ENCODE measurements at regions not wholly inside any gene's neighbourhood (a gene's known extent, or its start where the extent isn't known, plus 50 kb on each side); places are given as distances from the start of the nearest gene placed in this dataset.

DNA sequence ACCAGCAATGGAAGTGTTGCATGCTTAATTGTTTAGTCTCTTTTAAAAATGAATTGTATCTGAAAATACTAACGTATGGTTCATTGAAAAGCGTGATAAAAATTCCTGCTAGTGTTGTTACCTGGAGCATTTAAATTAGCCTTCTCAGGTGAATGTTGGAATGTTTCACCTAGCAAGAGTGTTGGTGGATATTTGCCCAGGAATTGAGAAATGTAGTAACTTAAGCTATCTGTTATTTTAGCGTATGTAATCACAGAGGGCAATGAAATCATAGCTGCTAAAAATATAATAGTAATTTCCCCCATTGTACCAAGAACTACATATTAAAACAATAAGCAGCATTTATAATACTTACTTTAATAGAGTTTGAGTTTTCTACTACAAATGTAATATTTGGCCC, 166.1 kb upstream of the KIAA1217 start:
- no peak overlapping the region for H3K4me3 Mint-ChIP-seq (ENCODE audit: low read depth)
- H3K4me1 Mint-ChIP-seq (ENCODE audit: low read depth), result no peaks in the 10 kb centered on the region
- H3K27me3 Mint-ChIP-seq (ENCODE audit: low read depth), result no peaks in the 10 kb centered on the region
- no peaks in the 10 kb centered on the region for H3K36me3 Mint-ChIP-seq (ENCODE audit: low read depth)
- H3K9me3 Mint-ChIP-seq, result no peaks in the 10 kb centered on the region
- no peak overlapping the region for H3K27ac Mint-ChIP-seq
- intact Hi-C loops (cut with micrococcal nuclease), result no loop called here
- no peak for DNase-seq (ENCODE audit: low spot score)

DNA sequence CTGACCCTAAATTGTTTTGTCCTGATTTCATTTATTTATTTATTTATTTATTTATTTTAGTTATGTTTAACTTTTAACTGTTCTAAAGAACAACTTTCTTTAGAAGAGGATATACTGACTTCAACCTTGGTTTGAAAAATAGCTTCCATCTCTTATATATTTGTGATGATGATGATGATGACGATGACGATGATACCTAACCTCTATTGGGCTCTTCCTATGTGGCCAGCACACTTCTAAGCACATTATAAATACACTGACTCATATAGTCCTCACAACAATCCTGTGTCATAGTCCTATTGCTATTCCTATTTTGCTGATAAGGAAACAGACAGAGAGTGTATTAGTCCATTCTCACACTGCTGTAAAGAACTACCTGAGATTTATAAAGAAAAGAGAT, 162.9 kb upstream of the KIAA1217 start:
- H3K4me3 Mint-ChIP-seq (ENCODE audit: low read depth), result no peak overlapping the region
- H3K36me3 Mint-ChIP-seq (ENCODE audit: low read depth), result no peaks in the 10 kb centered on the region
- H3K27me3 Mint-ChIP-seq (ENCODE audit: low read depth), result no peaks in the 10 kb centered on the region
- no peak for DNase-seq (ENCODE audit: low spot score)
- intact Hi-C loops (cut with micrococcal nuclease), result no loop called here
- no peak overlapping the region for H3K27ac Mint-ChIP-seq
- H3K9me3 Mint-ChIP-seq, result no peaks in the 10 kb centered on the region
- H3K4me1 Mint-ChIP-seq (ENCODE audit: low read depth), result no peaks in the 10 kb centered on the region

DNA sequence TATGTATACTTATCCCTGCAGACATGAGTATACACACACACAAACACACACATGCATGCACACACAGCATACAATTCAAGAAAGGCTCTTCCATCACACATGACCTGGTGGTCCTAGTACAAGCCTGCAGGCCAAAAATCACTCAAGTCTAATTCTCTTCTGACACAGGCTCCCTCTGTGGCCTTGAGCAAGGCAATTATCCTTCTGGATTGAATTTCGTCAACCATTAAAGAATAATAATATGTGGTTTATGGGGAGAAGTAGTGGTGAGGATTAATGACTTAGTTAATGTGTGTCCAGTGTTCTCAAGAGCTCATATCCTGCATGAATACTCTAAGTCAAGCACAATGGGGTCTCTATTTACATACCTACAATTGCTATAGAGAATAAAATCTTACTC, 161.8 kb upstream of the KIAA1217 start:
- H3K27me3 Mint-ChIP-seq (ENCODE audit: low read depth), result no peaks in the 10 kb centered on the region
- intact Hi-C loops (cut with micrococcal nuclease), result no loop called here
- no peaks in the 10 kb centered on the region for H3K9me3 Mint-ChIP-seq
- DNase-seq (ENCODE audit: low spot score), result no peak
- no peaks in the 10 kb centered on the region for H3K36me3 Mint-ChIP-seq (ENCODE audit: low read depth)
- H3K27ac Mint-ChIP-seq, result no peak overlapping the region
- no peaks in the 10 kb centered on the region for H3K4me1 Mint-ChIP-seq (ENCODE audit: low read depth)
- no peak overlapping the region for H3K4me3 Mint-ChIP-seq (ENCODE audit: low read depth)

DNA sequence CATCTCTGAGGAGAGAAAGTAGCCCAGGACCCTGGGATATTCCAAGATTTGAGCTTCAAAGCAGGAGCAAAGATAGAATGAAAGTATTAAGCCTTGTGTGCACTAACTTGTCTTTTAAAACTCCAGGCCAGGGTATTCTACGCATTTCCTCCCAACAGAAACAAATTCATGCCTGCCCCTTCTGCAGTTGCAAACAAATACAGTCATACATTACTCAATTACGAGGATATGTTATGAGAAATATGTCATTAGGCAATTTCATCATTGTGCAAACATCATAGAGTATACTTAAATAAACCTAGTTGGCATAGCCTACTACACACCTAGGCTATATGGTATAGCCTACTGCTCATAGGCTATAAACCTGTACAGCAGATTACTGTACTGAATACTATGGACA, 154.5 kb upstream of the KIAA1217 start:
- H3K4me3 Mint-ChIP-seq (ENCODE audit: low read depth), result no peak overlapping the region
- no peaks in the 10 kb centered on the region for H3K27me3 Mint-ChIP-seq (ENCODE audit: low read depth)
- H3K27ac Mint-ChIP-seq, result no peak overlapping the region
- H3K4me1 Mint-ChIP-seq (ENCODE audit: low read depth), result no peaks in the 10 kb centered on the region
- H3K36me3 Mint-ChIP-seq (ENCODE audit: low read depth), result no peaks in the 10 kb centered on the region
- H3K9me3 Mint-ChIP-seq, result no peaks in the 10 kb centered on the region
- intact Hi-C loops (cut with micrococcal nuclease), result no loop called here
- no peak for DNase-seq (ENCODE audit: low spot score)

DNA sequence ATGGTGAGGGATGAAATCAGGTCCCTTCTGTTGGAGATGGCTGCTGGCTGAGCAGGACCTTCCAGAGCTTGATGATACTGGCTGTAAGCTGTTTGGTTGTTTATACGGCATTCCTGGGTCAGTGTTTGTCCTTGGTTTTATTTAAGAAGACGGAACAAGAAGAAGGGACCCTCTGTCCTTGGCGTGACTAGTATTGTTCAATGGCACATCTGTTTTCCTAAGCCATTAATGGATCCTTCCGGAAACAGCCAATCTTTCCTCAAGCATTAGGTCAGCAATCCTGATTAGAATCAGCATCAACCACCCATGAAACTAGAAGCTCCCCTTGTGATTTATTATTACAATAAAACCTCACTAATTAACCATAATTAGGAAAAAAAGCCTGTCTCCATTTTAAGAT, 128.7 kb upstream of the KIAA1217 start:
- H3K27me3 Mint-ChIP-seq (ENCODE audit: low read depth), result no peaks in the 10 kb centered on the region
- no peak for DNase-seq (ENCODE audit: low spot score)
- no peaks in the 10 kb centered on the region for H3K9me3 Mint-ChIP-seq
- H3K27ac Mint-ChIP-seq, result no peak overlapping the region
- H3K4me1 Mint-ChIP-seq (ENCODE audit: low read depth), result no peaks in the 10 kb centered on the region
- no peak overlapping the region for H3K4me3 Mint-ChIP-seq (ENCODE audit: low read depth)
- intact Hi-C loops (cut with micrococcal nuclease), result no loop called here
- H3K36me3 Mint-ChIP-seq (ENCODE audit: low read depth), result no peaks in the 10 kb centered on the region

DNA sequence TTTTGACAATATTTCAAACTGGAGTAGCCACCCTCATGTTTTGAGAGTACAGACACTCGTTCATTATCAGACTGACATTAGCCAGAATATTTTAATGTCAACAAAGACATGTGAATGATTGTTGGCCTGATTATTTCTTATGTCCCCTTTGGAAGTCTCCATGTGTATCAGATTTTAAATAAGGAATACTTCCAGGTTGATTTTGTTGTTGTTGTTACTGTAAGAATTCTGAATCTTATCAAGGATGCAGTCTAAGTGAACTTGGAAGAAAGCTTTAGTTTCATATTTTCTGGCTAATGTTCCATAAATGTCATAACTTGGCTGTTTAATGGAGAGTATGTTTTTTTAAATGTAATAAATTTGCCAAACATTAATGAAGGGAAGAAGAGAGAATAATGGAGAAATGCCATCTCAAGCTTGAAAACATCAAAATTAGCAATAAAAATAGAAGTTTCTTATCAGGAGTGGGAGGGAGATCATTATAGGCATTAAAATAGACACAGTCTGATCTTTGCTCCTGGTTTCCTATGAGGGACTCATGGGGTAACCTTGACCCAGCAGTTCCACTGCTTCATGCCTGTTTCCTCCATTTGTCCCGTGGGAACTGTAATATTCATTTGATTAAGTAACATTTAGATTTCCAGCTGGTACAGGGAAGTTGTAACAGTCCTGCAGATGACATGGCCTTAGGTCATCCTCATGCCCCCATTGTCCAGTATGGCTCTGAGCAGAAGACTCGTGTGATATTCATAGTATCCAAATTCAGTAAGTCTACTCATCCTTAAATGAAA, 122.4 kb upstream of the KIAA1217 start:
- Mint-ChIP-seq H3K4me3 (ENCODE audit: low read depth) (no peak overlapping the region), H3K27ac (no peak overlapping the region), H3K36me3 (ENCODE audit: low read depth) (no peaks in the 10 kb centered on the region), H3K4me1 (ENCODE audit: low read depth) (no peaks in the 10 kb centered on the region), H3K27me3 (ENCODE audit: low read depth) (no peaks in the 10 kb centered on the region), H3K9me3 (peaks cover 7% of the 10 kb centered on the region)
- DNase-seq (ENCODE audit: low spot score), result no peak
- intact Hi-C loops (cut with micrococcal nuclease), result no loop called here

DNA sequence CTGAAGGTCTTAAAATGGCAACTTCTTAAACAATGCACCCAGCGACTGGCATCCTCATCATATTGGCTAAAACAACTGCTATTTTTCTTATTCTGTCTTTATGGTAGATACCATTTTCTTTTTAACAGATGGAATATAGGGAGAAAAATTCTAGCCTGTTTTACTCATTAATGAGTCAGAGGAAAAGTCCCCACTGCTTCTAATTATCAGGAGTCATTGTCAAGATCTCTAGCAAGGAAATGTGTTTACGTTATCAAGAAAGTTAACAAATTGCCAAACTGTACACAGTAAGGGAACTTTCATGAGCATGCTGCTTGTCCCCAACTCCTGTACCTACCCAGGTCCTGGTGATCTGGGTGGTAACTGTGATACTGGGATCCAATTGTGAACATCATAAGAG, 117.7 kb upstream of the KIAA1217 start:
- DNase-seq (ENCODE audit: low spot score), result no peak
- Mint-ChIP-seq H3K4me1 (ENCODE audit: low read depth) (no peaks in the 10 kb centered on the region), H3K27ac (no peak overlapping the region), H3K36me3 (ENCODE audit: low read depth) (no peaks in the 10 kb centered on the region), H3K27me3 (ENCODE audit: low read depth) (no peaks in the 10 kb centered on the region), H3K9me3 (peaks cover 17% of the 10 kb centered on the region), H3K4me3 (ENCODE audit: low read depth) (no peak overlapping the region)
- intact Hi-C loops (cut with micrococcal nuclease), result no loop called here

DNA sequence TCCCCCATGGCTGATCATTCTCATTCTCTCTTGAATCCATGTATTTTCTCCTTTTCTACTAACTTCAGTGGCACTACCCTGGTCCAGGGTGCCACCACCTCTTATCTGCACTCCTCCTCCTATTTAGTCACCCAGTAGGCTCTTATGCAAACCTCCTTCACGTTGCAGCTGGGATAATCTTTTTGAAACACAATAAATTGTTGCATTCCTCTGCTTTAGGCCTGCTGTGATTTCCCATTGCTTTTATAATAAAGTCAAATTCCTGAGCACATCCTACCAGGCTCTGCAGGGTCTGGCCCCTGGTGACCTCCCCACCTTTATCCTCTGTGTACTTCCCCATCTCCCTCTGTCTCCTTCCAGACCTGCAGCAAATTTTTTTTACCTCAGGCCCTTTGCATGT, 112.7 kb upstream of the KIAA1217 start:
- Mint-ChIP-seq H3K27me3 (ENCODE audit: low read depth) (no peaks in the 10 kb centered on the region), H3K4me3 (ENCODE audit: low read depth) (no peak overlapping the region), H3K9me3 (peaks cover 10% of the 10 kb centered on the region), H3K27ac (no peak overlapping the region), H3K4me1 (ENCODE audit: low read depth) (no peaks in the 10 kb centered on the region), H3K36me3 (ENCODE audit: low read depth) (no peaks in the 10 kb centered on the region)
- intact Hi-C loops (cut with micrococcal nuclease), result no loop called here
- no peak for DNase-seq (ENCODE audit: low spot score)

DNA sequence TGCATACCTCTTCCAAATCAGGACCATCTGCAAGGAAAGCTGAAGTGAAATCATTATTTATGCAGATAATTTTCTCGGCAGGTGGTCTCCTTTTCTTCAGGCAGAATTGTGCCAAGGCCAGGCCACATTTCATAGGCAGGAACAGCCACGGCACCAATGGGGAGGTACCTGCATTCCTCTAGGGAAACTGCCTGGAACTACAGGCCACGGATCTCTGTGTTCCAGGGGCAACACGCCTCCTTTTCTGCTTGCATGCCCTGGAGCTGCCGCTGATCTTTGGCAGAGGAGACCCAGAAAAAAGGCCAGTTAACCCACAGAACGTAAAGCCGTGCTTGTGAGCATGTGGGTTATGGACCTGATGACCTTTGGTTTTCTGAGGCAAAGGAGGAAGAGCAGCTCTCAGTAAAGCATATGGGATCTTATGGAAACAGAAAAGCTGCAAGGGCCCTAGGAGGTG, 111.2 kb upstream of the KIAA1217 start:
- no peak for DNase-seq (ENCODE audit: low spot score)
- Mint-ChIP-seq H3K36me3 (ENCODE audit: low read depth) (no peaks in the 10 kb centered on the region), H3K4me3 (ENCODE audit: low read depth) (no peak overlapping the region), H3K4me1 (ENCODE audit: low read depth) (no peaks in the 10 kb centered on the region), H3K27me3 (ENCODE audit: low read depth) (no peaks in the 10 kb centered on the region), H3K9me3 (peaks cover 6% of the 10 kb centered on the region), H3K27ac (no peak overlapping the region)
- intact Hi-C loops (cut with micrococcal nuclease), result no loop called here

DNA sequence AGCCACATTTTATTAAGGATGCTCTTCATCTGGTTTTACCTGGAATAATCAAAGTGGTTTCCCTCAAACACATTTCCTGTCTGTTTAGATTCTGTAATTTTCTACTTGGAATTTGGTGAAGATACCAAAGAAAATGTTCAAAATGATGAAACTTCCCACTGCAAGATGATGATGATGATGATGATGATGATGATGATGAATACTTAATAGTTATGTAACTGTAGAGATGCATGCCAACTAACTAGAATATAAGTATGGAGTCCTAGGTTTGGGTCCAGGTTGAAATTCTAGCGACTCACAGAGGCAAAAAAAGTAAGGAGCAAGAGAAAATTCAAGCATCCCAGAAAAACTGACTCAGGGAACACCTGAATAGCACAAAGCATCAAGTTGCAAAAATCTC, 104.0 kb upstream of the KIAA1217 start:
- no peaks in the 10 kb centered on the region for H3K4me1 Mint-ChIP-seq (ENCODE audit: low read depth)

DNA sequence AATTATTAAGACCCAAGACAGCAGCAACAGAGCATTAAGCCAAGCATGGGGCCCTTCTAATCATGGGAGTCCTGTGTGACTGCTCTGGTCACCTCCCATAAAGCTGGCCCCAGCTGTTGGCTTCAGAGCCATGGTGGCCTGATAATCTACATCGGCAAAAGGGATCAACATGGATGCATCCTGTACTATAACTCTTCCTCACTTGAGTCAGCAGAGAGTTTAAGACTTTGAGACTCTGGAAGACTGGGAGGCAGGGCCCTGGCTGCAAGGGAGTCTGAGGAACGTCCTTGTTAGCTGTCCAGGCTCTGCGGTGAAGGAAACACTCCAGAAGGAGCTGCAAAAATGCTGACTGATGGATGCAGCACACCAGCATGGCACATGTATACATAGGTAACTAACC, 95.0 kb upstream of the KIAA1217 start:
- Mint-ChIP-seq H3K4me1 (ENCODE audit: low read depth) (no peaks in the 10 kb centered on the region), H3K27me3 (ENCODE audit: low read depth) (no peaks in the 10 kb centered on the region), H3K9me3 (no peaks in the 10 kb centered on the region), H3K36me3 (ENCODE audit: low read depth) (no peaks in the 10 kb centered on the region), H3K27ac (no peak overlapping the region), H3K4me3 (ENCODE audit: low read depth) (no peak overlapping the region)
- intact Hi-C loops (cut with micrococcal nuclease), result no loop called here
- DNase-seq (ENCODE audit: low spot score), result no peak

More for the DNA sequence above, 104.0 kb upstream of the KIAA1217 start:
- no peak overlapping the region for H3K27ac Mint-ChIP-seq
- no peak for DNase-seq (ENCODE audit: low spot score)
- no peak overlapping the region for H3K4me3 Mint-ChIP-seq (ENCODE audit: low read depth)
- no peaks in the 10 kb centered on the region for H3K27me3 Mint-ChIP-seq (ENCODE audit: low read depth)
- H3K9me3 Mint-ChIP-seq, result no peaks in the 10 kb centered on the region
- intact Hi-C loops (cut with micrococcal nuclease), result no loop called here
- no peaks in the 10 kb centered on the region for H3K36me3 Mint-ChIP-seq (ENCODE audit: low read depth)

DNA sequence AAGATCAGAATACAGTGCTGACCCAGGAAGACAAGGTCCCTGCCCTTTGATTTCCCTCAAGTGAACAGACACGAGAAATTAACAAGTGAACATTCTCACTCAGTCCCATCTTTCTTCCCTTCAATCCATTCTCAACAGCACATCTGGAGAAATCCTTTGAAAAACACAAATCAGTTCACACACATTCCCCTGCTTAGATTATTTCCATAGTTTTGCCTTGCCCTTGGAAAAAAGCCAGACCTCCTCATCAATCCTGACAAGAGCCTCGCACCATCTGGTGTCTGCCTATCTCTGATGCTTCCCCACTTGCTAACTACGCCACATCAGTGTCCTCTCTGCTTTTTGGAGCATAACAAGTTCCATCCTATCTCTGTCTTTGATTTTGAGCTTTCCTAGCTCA, 94.4 kb upstream of the KIAA1217 start:
- intact Hi-C loops (cut with micrococcal nuclease), result no loop called here
- Mint-ChIP-seq H3K36me3 (ENCODE audit: low read depth) (no peaks in the 10 kb centered on the region), H3K27me3 (ENCODE audit: low read depth) (no peaks in the 10 kb centered on the region), H3K9me3 (no peaks in the 10 kb centered on the region), H3K27ac (no peak overlapping the region), H3K4me1 (ENCODE audit: low read depth) (no peaks in the 10 kb centered on the region), H3K4me3 (ENCODE audit: low read depth) (no peak overlapping the region)
- DNase-seq (ENCODE audit: low spot score), result no peak

DNA sequence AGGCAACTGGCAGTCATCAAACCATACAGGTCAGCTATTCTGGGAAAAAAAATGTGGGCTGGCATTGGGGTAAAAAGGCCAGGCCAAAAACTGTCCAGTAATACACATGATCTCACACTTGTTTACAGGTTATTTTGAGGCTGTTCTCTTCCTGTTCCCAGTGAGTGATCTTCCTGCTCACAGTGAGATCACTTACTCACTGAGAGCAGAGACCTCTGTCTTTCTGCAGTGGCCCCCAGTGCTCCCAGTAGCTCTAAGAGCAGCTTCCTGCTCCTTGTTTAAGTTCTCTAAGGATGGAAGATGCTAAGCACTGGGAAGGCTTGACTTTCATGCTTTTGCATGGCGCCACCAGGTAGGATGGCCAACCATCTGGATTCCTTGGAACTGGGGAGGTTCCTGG, 93.5 kb upstream of the KIAA1217 start:
- H3K27ac Mint-ChIP-seq, result no peak overlapping the region
- no peak for DNase-seq (ENCODE audit: low spot score)
- no peaks in the 10 kb centered on the region for H3K9me3 Mint-ChIP-seq
- no peak overlapping the region for H3K4me3 Mint-ChIP-seq (ENCODE audit: low read depth)
- intact Hi-C loops (cut with micrococcal nuclease), result no loop called here
- H3K36me3 Mint-ChIP-seq (ENCODE audit: low read depth), result no peaks in the 10 kb centered on the region
- H3K4me1 Mint-ChIP-seq (ENCODE audit: low read depth), result no peaks in the 10 kb centered on the region
- H3K27me3 Mint-ChIP-seq (ENCODE audit: low read depth), result no peaks in the 10 kb centered on the region

DNA sequence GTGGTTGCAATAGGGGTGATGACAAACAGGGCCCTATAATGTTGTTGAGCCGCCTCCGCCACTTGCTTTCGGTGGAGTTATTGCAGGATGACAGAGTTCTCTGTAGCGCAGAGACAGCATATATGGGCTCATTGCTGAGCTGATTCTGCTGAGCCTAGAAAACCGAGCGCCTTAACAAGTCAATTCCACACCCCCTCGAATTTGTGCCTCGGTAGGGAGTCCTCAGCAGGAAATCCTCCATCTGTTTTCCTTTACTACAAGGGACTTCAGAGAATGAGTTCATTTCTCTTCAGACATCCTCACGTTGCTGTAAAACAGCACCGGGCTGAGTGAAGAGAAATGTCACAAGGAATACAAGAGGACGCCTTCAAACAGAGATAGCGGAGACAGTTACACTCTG, 90.7 kb upstream of the KIAA1217 start:
- no peak overlapping the region for H3K4me3 Mint-ChIP-seq (ENCODE audit: low read depth)
- no peaks in the 10 kb centered on the region for H3K27me3 Mint-ChIP-seq (ENCODE audit: low read depth)
- H3K36me3 Mint-ChIP-seq (ENCODE audit: low read depth), result no peaks in the 10 kb centered on the region
- no peak overlapping the region for H3K27ac Mint-ChIP-seq
- no peaks in the 10 kb centered on the region for H3K9me3 Mint-ChIP-seq
- H3K4me1 Mint-ChIP-seq (ENCODE audit: low read depth), result no peaks in the 10 kb centered on the region
- intact Hi-C loops (cut with micrococcal nuclease), result no loop called here
- no peak for DNase-seq (ENCODE audit: low spot score)
